B cell (primary cell): ENCODE measurements at regions not wholly inside any gene's neighbourhood (a gene's known extent, or its start where the extent isn't known, plus 50 kb on each side); places are given as distances from the start of the nearest gene placed in this dataset.
A peak's percentile ranks its signal among the peaks of the same experiment; 100 is the strongest.

Source experiments
- ATAC-seq: fragments of 200-7000 bp; cut with Tn5 transposase; one replicate; pipeline ENCODE4 v1.10.0; 2021; ENCODE audit warnings: low read depth, mild to moderate bottlenecking, moderate number of reproducible peaks, moderate library complexity
- CTCF ChIA-PET: fragments of 350-600 bp; sonication (Branson Sonifier 250); formaldehyde crosslinking; loops from one replicate; lab custom pipeline; 2021; ENCODE audit warnings: antibody characterized with exemption, inconsistent platforms; lab: Charles Lee
- POLR2A ChIA-PET: fragments of 350-600 bp; sonication (Branson Sonifier 250); formaldehyde crosslinking; loops from one replicate; lab custom pipeline; 2021; ENCODE audit warnings: antibody characterized with exemption; lab: Charles Lee
- DNase-seq: peaks from one replicate; pipeline ENCODE4 v3.0.0; 2013
- H2AFZ ChIP-seq: 2 replicates; pipeline ENCODE4 v1.6.1; 2012; ENCODE audit warnings: mild to moderate bottlenecking, low read depth, low read length; ENCODE audit not compliant: insufficient read depth, poor library complexity, severe bottlenecking
- H3K27ac ChIP-seq, 2 donors: 1 replicate in 1 of 2; 2 replicates in 1 of 2; pipeline ENCODE4 v1.5.1; 2012 to 2013; ENCODE audit warnings: low read length in 2 of 2, mild to moderate bottlenecking in 2 of 2, moderate library complexity in 1 of 2
- H3K27me3 ChIP-seq, 4 experiments: fragments of 200-600 bp in 1 of 4; sonication (generic) in 1 of 4; replicated peaks in 1 of 4; 1 replicate in 2 of 4; 2 replicates in 2 of 4; pipeline versions ENCODE4 v1.6.1 to v1.7.0; 2013 to 2016; ENCODE audit warnings: low read length in 3 of 4, mild to moderate bottlenecking in 2 of 4, mixed read lengths in 1 of 4, moderate library complexity in 1 of 4; ENCODE audit not compliant: insufficient read depth in 4 of 4, control insufficient read depth in 3 of 4; ENCODE audit errors: control extremely low read depth in 1 of 4
- H3K36me3 ChIP-seq, 2 experiments: replicated peaks in 1 of 2; 1 replicate in 1 of 2; 2 replicates in 1 of 2; pipeline versions ENCODE4 v1.6.1 to v1.7.1; 2013; ENCODE audit warnings: low read length in 1 of 2; ENCODE audit not compliant: insufficient read depth in 2 of 2, control insufficient read depth in 1 of 2; ENCODE audit errors: control extremely low read depth in 1 of 2, extremely low read depth in 1 of 2
- H3K4me1 ChIP-seq, 2 donors: fragments of 200-600 bp in 1 of 2; sonication (generic) in 1 of 2; 1 replicate in 1 of 2; 2 replicates in 1 of 2; pipeline versions ENCODE4 v1.5.1 to v1.6.1; 2013 to 2017; ENCODE audit warnings: low read length in 2 of 2; ENCODE audit not compliant: control insufficient read depth in 2 of 2, insufficient read depth in 2 of 2
- H3K4me2 ChIP-seq: replicated peaks from 2 replicates; pipeline ENCODE3; 2012; ENCODE audit warnings: mild to moderate bottlenecking, low read depth, low read length; ENCODE audit not compliant: poor library complexity, severe bottlenecking
- H3K4me3 ChIP-seq, 5 experiments: fragments of 200-600 bp in 1 of 5; sonication (generic) in 1 of 5; 1 replicate in 3 of 5; 2 replicates in 2 of 5; pipeline versions ENCODE4 v1.5.1 to v1.7.0; 2011 to 2016; ENCODE audit warnings: low read length in 4 of 5, mild to moderate bottlenecking in 4 of 5, low read depth in 2 of 5, control low read depth in 1 of 5, moderate library complexity in 1 of 5; ENCODE audit not compliant: insufficient read depth in 1 of 5; ENCODE audit errors: control extremely low read depth in 1 of 5, extremely low read depth in 1 of 5
- H3K79me2 ChIP-seq: fragments of 200-600 bp; sonication (generic); one replicate; pipeline ENCODE4 v1.6.0; 2016; ENCODE audit warnings: low read length; ENCODE audit not compliant: control insufficient read depth, insufficient read depth
- H3K9ac ChIP-seq: fragments of 200-600 bp; sonication (generic); 2 replicates; pipeline ENCODE4 v1.6.1; 2017; ENCODE audit warnings: mild to moderate bottlenecking, low read length, moderate library complexity
- H3K9me3 ChIP-seq, 3 donors: one replicate each; pipeline versions ENCODE4 v1.6.1 to v1.7.1; 2013; ENCODE audit warnings: low read length in 2 of 3; ENCODE audit not compliant: control insufficient read depth in 2 of 3, insufficient read depth in 1 of 3; ENCODE audit errors: control extremely low read depth in 1 of 3
- H4K20me1 ChIP-seq: 2 replicates; pipeline ENCODE4 v1.6.0; 2012; ENCODE audit warnings: mild to moderate bottlenecking, low read length; ENCODE audit not compliant: insufficient read depth, control insufficient read depth, poor library complexity, severe bottlenecking
- H3K27ac Mint-ChIP-seq: one replicate; pipeline ENCODE4 v1.8.0; 2021; ENCODE audit warnings: mixed read lengths
- H3K27me3 Mint-ChIP-seq: one replicate; pipeline ENCODE4 v1.8.0; 2021; ENCODE audit warnings: mixed read lengths
- H3K4me1 Mint-ChIP-seq: one replicate; pipeline ENCODE4 v1.8.0; 2021; ENCODE audit warnings: mixed read lengths
- H3K4me3 Mint-ChIP-seq: one replicate; pipeline ENCODE4 v1.8.0; 2021; ENCODE audit warnings: mixed read lengths
- H3K9me3 Mint-ChIP-seq: one replicate; pipeline ENCODE4 v1.8.0; 2022; ENCODE audit warnings: mixed read lengths; ENCODE audit not compliant: insufficient read depth
- CTCF ChIP-seq: fragments of 200-600 bp; IDR thresholded peaks from one replicate; pipeline ENCODE4 v1.8.0; 2022; ENCODE audit warnings: antibody characterized with exemption, mild to moderate bottlenecking
- EZH2 ChIP-seq: IDR thresholded peaks from 2 replicates; pipeline ENCODE4 v1.6.1; 2012; ENCODE audit warnings: borderline replicate concordance, low read depth, mild to moderate bottlenecking, moderate library complexity, low read length; ENCODE audit not compliant: insufficient read depth, poor library complexity, severe bottlenecking
- WGBS: methylation state at CpG from one replicate; pipeline ENCODE4 v1.1.5; 2013; ENCODE audit warnings: missing lambda C conversion rate; ENCODE audit not compliant: insufficient coverage; 5-methylcytosine and 5-hydroxymethylcytosine counted together
- intact Hi-C: fragments of 100-400 bp; cut with micrococcal nuclease; formaldehyde crosslinking; loops from one replicate; pipeline ENCODE4 v1.10.0; 2022

- ATAC-seq (peak; percentile 36), DNase-seq (no peak)
- H3K27ac ChIP-seq = no peak overlapping the region
- no peak overlapping the region for H3K9ac ChIP-seq
- Mint-ChIP-seq H3K27ac (no peak overlapping the region), H3K27me3 (no peaks in the 10 kb centered on the region), H3K9me3 (no peaks in the 10 kb centered on the region), H3K4me3 (no peak overlapping the region), H3K4me1 (peaks cover 16% of the 10 kb centered on the region)
- ChIA-PET CTCF (no interaction called here), POLR2A (no interaction called here)
- H3K4me2 ChIP-seq = no peak overlapping the region
- no peak overlapping the region for H2AFZ ChIP-seq
- peaks cover 11 to 12% of the 10 kb centered on the region in 2 donors for H3K4me1 ChIP-seq
- WGBS = 73% methylated on average over 4 of the region's 5 CpGs
- intact Hi-C loops = no loop called here
- no peaks in the 10 kb centered on the region for H3K36me3 ChIP-seq
- no peaks in the 10 kb centered on the region for H3K79me2 ChIP-seq
- H3K9me3 ChIP-seq = no peaks in the 10 kb centered on the region
- no peak overlapping the region for H3K4me3 ChIP-seq
- H3K27me3 ChIP-seq = no peaks in the 10 kb centered on the region
- no peaks in the 10 kb centered on the region for H4K20me1 ChIP-seq
- TF ChIP-seq EZH2 (no peak), CTCF (no peak)
Measured at GRCh38 chr6:14359438-14359837, 241.9 kb downstream of the CD83 start.

GRCh38 chr6:14360565-14360964 lies 243.0 kb downstream of the CD83 start:
- Mint-ChIP-seq H3K4me1 (peaks cover 10% of the 10 kb centered on the region), H3K9me3 (no peaks in the 10 kb centered on the region), H3K27me3 (no peaks in the 10 kb centered on the region), H3K4me3 (no peak overlapping the region), H3K27ac (no peak overlapping the region)
- Histone ChIP-seq H3K27me3 (no peaks in the 10 kb centered on the region), H3K79me2 (no peaks in the 10 kb centered on the region), H3K4me2 (no peak overlapping the region), H3K4me1 (peaks cover 5% of the 10 kb centered on the region in 2 donors), H3K27ac (no peak overlapping the region), H3K9ac (no peak overlapping the region), H3K36me3 (no peaks in the 10 kb centered on the region), H2AFZ (no peak overlapping the region), H3K9me3 (no peaks in the 10 kb centered on the region), H3K4me3 (no peak overlapping the region), H4K20me1 (no peaks in the 10 kb centered on the region)
- ATAC-seq (no peak), DNase-seq (no peak)
- WGBS = 100% methylated on average over 4 of the region's 7 CpGs
- CTCF ChIA-PET = interaction anchor here (0.5 to 0.9 kb wide), 2 partner anchors 133 to 1034 kb away, joined by 3 to 4 read pairs; no protein-coding TSS in a partner anchor
- intact Hi-C loops = no loop called here
- TF ChIP-seq EZH2 (no peak), CTCF (no peak)
- POLR2A ChIA-PET = no interaction called here
